ENCODE measurements at regions not wholly inside any gene's neighbourhood (a gene's known extent, or its start where the extent isn't known, plus 50 kb on each side); places are given as distances from the start of the nearest gene placed in this dataset.

- Histone ChIP-seq H3K36me3 (ENCODE audit: control insufficient read depth, insufficient read depth, low read length) (no peaks in the 10 kb centered on the region), H2AK9ac (replicated peaks; ENCODE audit: low read depth, low read length, poor library complexity) (no peak overlapping the region), H3K9ac (ENCODE audit: low read depth, low read length) (no peak overlapping the region), H4K20me1 (ENCODE audit: insufficient read depth, low read length) (no peaks in the 10 kb centered on the region), H3K9me1 (ENCODE audit: insufficient read depth, low read length) (no peaks in the 10 kb centered on the region), H4K5ac (ENCODE audit: low read depth, low read length) (no peak overlapping the region), H2BK120ac (ENCODE audit: low read depth, low read length) (no peak overlapping the region), H3K14ac (replicated peaks; ENCODE audit: low read depth, low read length) (no peak overlapping the region), H3K4me3 (ENCODE audit: insufficient read depth, low read depth, low read length) (no peak overlapping the region), H3K23ac (ENCODE audit: low read depth, low read length) (no peak overlapping the region), H2AFZ (replicated peaks; ENCODE audit: low read length, poor library complexity) (no peak overlapping the region), H3K56ac (ENCODE audit: extremely low read depth, insufficient read depth, low read length) (no peak overlapping the region), H3K4me1 (ENCODE audit: control insufficient read depth, insufficient read depth, low read length) (no peaks in the 10 kb centered on the region), H4K91ac (ENCODE audit: insufficient read depth, low read depth, low read length) (no peak overlapping the region), H3K27me3 (ENCODE audit: control insufficient read depth, insufficient read depth, low read length) (no peaks in the 10 kb centered on the region), H3K79me1 (ENCODE audit: low read depth in 1 of 2, low read length in 2 of 2) (no peaks in the 10 kb centered on the region), H3K4me2 (ENCODE audit: low read depth, low read length) (no peak overlapping the region), H2BK5ac (ENCODE audit: low read depth, low read length, poor library complexity, severe bottlenecking) (no peak overlapping the region), H2BK20ac (ENCODE audit: low read depth, low read length) (no peak overlapping the region), H3K4ac (ENCODE audit: low read depth, low read length) (no peak overlapping the region), H3K27ac (ENCODE audit: insufficient read depth, low read length) (no peak overlapping the region), H2AK5ac (ENCODE audit: low read depth, low read length) (no peak overlapping the region), H3K18ac (ENCODE audit: low read depth, low read length) (no peak overlapping the region), H3K9me3 (ENCODE audit: control insufficient read depth, insufficient read depth, low read length) (no peaks in the 10 kb centered on the region), H2BK15ac (ENCODE audit: low read depth, low read length) (no peak overlapping the region), H4K8ac (ENCODE audit: low read depth in 2 of 2, low read length in 2 of 2) (no peak overlapping the region)
- TF ChIP-seq CHD1 (IDR thresholded peaks at IDR 0.05; ENCODE audit: low read depth, low read length), result no peak
- TF ChIP-seq CTCF (conservative IDR thresholded peaks at IDR 0.05; ENCODE audit: low read depth, low read length), result no peak
- no peak for TF ChIP-seq SMC3 (IDR thresholded peaks at IDR 0.05; ENCODE audit: low read depth, low read length)
- no peak for TF ChIP-seq CEBPB (IDR thresholded peaks at IDR 0.05; ENCODE audit: low read depth, low read length)
- no peak for TF ChIP-seq RFX5 (IDR thresholded peaks at IDR 0.05; ENCODE audit: low read depth, low read length)
- no peak for TF ChIP-seq MXI1 (IDR thresholded peaks at IDR 0.05; ENCODE audit: borderline replicate concordance, low read depth, low read length)
- intact Hi-C loops (cut with micrococcal nuclease) (no loop called here), dilution Hi-C loops (cut with HindIII; ENCODE audit: low sequenced_read_pairs, unreplicated experiment) (no loop called here), in situ Hi-C loops (cut with MboI; ENCODE audit: low sequenced_read_pairs) (loop anchor here (10.0 kb wide), 1 partner anchor 787 kb away; no protein-coding TSS in a partner anchor)
- ChIA-PET CTCF (interaction anchor here (0.6 kb wide), 1 partner anchor 225 kb away, joined by 8 read pairs; no protein-coding TSS in a partner anchor), POLR2A (ENCODE audit: unreplicated experiment) (no interaction called here)
- BruUV-seq (replicated peaks), result no TSS peak
- ATAC-seq (ENCODE audit: low read depth) (no peak), DNase-seq (no peak)
- WGBS, 2 experiments (ENCODE audit: extremely low coverage in 2 of 2, insufficient read length in 1 of 2), result no CpG with 5 or more reads among the region's 3 CpGs
Measured at GRCh38 chr4:156177941-156178340, 224.3 kb upstream of the CTSO start.
